Activated CD4-positive, CD25-positive, alpha-beta regulatory T cell treated with anti-CD3 and anti-CD28 coated beads, Interleukin-2, amount 50 U/mL, for 72 hours (primary cell): ENCODE measurements at regions not wholly inside any gene's neighbourhood (a gene's known extent, or its start where the extent isn't known, plus 50 kb on each side); places are given as distances from the start of the nearest gene placed in this dataset.
"Not testable (repeated sequence)": the region's sequence is repeated elsewhere in the genome, so short reads cannot be mapped to it uniquely, and the experiment has no call there.

Experiments used
- DNase-seq: peaks from one replicate; pipeline ENCODE4 v3.0.0; 2021

DNA sequence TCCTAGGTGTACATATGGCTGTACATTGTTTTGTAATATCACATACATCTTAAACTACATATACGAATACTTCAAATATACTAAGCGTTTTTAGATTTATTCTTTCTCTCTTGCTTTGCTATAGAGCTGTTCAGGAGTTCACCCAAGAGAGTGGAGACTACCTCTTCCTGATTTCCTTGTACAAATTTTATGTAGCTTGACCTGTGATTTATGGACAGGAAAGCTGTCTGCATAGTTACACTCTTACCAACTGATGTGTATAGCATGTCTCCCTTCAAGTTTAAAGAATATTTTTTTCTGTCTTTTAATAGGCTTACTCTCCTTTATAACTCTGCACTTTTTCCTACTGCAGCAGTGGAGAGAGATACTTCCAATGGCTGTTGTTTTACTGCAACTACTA, 428.7 kb downstream of the NDFIP2 start:
- DNase-seq: no peak

DNA sequence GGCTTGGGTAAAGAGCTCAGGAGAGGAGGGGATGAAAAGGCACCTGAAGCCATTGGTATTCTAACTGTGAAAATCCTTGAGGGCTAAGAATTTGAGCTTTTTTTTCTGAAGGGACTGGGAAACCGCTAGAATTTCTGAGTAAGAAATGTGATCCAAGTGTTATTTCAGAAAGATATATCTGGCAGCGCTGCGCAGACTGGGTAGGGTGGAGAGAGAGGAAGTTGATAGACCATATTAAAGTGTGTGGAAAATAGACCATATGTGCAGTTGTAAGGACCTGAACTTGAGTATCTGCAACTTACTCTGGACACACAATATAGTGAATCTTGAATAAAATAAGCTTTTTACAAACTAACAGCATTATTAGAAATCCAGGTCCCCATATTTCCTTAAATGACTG, 427.4 kb downstream of the NDFIP2 start:
- DNase-seq: no peak

DNA sequence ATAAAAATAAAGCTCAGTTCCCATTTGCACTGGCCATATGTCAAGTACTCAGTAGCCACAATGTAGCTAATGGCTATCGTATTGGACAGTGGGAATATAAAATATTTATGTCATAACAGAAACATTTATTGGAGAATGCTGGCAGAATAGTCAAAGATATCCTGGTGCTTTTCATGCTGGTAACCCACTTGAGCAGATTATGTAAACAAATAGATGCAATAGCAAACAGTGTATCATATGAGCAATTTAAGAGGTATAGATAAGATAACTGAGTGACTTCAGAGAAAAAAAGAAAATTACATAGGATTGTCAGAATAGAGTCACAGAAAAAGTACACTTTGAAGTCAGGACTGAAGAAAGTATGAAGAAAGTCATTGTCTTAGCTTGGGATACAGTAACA, 426.6 kb downstream of the NDFIP2 start:
- no peak for DNase-seq

DNA sequence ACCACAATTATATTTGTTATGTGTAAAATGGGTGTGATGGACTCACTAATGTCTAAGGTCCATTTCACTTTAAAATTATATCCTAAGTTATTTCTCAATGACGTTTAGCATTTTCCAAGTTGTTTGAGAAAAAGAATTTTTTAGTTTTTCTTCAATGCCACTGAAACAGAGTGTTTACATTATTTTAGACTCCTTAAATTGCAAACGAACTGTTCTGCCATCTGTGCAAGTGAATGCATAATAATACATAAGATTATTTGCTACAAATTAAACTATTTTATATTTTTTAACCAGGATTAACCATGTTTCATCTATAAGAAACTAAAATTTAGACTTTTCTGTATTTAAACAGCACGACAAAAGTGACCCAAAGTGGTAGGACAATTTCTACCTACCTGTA, 425.4 kb downstream of the NDFIP2 start:
- DNase-seq: no peak

DNA sequence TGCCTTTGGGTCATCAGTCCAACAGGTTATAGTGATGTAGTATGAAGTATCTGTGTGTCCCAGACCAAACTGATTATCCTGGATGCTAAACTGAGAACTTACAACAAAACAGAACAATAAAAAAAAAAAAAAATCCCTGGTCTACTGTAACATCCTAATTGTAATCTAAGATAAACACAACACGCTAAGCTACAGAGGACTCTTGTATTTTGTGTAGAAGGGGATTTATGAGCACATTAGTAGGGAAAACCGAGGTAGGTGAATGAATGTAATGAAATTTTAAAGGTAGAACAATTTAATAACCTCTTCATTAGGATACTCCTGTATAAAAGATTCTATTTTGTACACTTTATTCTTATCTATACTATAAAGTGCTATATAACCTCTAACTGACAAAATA, 424.1 kb downstream of the NDFIP2 start:
- DNase-seq: no peak

DNA sequence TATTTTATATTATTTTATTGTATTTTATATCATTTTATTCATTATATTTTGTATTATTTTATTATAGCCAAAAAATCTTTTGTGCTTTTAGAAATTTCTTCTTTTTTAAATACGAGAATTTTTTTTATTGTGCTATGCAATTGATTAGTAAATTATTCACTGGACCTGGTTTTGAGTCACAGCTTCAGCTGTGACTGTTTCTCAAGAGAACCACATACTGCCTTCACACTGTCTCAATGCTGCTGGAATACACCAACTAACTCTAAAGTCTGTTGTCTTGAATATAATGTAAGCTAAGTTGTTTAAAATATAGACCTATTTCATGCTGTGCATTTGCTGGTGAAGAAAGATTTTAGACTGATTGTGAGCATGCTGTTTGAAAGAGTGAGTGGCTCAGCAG, 423.6 kb downstream of the NDFIP2 start:
- no peak for DNase-seq

DNA sequence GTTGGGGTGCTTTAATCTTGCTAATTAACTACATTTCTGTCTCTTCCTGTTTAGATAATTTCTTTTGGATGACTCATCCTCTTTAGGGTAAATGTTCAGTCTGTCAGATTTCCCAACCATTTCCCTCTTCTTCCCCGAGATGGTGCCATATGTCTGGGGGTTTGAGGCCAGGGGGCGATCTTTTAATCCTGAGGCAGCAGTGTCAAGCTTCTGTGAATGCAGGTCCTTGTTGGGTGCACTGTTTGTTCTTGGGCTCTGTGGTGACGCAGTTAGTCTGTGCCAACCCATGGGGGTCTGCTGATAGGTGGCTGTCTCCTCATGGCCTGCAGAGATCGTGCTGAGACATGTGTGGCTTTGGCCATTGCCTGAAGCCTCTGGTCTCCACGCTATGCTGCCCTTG, 420.4 kb downstream of the NDFIP2 start:
- no peak for DNase-seq

DNA sequence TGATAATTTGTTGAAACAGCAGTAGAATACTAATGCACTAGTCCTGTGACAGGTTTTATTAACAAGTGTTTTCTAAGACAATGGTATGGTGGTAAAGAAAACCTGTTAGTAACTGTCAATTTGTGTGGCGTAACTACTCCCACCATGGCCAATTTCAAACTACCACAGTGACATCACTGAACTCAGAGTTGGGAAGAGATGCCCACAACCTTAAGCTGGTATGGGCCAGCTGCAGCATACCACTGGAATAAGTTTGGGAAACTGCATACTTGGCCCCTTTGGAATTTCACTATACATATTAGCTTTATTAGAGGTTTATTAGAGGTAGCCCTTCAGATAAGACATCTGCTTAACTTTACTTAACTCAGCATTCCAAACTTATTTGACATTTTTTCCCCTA, 419.4 kb downstream of the NDFIP2 start:
- no peak for DNase-seq

DNA sequence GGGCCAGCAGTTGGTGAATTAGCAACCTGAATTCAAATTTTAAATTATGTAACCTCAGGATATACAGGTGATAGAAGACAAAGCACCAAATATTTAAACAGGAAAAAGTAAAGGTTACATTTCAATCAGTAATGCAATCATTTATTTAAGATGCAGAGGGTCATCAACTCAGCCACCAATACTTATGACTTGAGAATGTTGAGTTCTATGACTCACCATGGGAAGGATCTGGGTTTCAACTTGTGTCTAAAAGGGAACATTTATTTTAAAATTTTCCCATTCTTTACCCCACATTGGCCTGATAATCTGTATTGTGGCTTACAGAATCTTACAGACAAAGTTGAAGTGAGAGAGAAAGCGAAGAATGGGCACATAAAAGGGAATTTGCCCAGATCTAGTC, 418.0 kb downstream of the NDFIP2 start:
- DNase-seq: no peak

DNA sequence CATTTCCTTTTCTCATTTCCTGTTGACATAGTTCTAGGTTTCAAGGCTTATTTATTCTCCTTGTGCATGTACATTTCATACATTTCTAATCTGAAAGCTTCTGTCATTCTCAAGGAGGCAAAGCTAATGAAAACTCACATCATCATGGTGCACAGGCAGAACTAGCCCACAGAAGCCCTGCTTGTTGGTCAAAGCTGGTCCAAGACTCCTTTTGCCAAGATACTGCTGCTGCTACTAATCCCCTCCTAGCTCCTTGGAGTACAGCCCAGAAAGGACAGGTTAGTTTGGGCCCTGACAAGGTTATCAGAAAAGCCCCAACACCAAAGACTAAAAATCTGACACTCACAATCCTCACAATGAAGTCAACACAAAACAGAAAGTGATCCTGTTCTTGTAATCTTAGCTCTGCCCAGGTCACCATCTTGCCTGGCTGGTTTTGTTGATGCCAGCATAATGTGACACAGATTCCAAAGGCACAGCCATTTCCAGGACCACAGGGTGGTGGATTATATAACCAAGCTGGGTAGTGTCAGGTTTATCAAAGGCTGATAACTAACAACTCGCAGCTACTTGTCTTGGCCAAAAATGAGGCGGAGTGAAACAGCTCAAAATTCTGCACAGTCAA, 417.4 kb downstream of the NDFIP2 start:
- no peak for DNase-seq

DNA sequence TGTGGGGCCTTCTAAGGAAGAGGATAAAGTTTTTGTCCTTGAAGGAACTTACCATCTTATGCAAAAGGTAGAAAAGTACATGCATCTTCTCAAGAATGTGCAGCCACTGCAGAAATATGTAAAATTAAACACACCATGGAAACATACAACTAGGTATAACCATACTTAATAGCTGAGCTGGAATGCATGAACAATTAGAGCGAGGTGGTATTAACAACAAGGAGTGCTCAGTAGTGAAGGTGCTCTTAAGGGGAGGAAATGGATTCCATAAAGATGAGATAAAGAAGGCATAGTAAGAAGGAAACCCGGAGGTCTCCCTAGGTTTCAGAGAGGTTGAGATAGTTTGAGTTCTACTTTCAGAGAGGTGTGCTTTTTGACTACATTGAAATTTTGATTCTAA, 415.9 kb downstream of the NDFIP2 start:
- DNase-seq: no peak

DNA sequence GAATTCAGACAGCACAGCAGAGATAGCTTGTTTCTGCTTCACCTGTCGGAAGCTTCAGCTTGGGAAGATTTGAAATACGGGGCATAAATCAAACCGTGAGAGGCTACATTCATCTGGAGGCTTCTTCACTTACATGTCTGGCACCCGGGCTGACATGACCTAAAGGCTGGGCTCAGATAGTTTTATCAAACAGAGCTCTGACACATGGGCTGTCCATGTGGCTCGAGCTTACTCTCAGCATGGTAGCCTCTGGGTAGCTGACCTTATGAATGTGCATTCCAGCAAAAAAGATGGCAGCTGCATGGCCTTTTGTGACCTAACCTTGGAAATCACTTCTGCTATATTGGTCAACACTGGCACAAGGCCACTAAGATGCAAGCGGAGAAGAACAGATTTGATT, 414.5 kb downstream of the NDFIP2 start:
- DNase-seq: no peak

DNA sequence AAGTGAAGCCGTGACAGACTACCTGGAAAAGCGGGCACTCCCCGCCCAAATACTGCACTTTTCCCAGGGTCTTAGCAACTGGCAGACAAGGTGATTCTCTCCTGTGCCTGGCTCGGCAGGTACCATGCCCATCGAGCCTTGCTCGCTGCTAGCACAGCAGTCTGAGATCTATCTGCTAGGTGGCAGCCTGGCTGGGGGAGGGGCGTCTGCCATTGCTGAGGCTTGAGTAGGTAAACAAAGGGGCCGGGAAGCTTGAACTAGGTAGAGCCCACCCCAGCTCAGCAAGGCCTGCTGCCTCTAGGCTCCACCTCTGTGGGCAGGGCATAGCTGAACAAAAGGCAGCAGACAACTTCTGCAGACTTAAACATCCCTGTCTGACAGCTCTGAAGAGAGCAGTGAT, 406.3 kb downstream of the NDFIP2 start:
- not testable (repeated sequence) for DNase-seq

DNA sequence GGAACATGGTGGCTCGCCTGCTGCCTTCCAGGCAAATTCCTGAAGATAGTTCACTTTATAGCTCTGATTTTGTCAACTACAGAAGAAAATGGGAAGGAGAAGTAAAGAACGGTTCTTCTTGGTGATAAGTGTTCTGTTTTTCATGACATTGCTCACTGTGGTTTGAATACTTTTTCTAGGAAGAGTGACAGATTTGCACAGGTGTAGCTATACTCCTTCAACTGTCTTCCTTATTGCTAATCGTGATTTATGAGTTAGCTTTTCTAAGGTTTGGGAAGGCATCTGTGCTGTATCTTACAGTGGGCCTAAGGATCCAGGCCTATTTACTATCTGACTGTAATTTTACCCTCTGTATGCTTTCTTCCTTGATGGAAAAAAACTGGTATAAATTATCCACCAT, 405.6 kb downstream of the NDFIP2 start:
- DNase-seq: no peak

DNA sequence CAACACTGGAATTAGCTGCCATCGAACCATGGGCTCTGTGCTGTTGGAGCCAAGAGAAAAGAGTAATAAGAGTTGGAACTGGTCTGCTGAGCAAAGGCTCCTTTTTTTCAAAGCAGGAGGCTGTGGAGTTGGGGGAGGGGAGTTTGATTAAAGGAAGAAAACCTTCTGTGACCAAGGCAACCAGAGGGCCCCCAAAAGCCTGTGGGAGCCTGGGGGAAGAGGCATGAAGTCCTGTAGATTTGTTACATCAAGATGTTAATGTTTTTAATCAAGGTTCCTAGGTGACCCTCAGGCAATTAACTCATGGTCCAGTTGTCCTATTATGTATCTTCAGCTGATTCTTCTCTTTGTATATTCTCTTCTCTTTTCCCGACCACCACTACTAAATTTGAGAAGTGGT, 403.9 kb downstream of the NDFIP2 start:
- no peak for DNase-seq

DNA sequence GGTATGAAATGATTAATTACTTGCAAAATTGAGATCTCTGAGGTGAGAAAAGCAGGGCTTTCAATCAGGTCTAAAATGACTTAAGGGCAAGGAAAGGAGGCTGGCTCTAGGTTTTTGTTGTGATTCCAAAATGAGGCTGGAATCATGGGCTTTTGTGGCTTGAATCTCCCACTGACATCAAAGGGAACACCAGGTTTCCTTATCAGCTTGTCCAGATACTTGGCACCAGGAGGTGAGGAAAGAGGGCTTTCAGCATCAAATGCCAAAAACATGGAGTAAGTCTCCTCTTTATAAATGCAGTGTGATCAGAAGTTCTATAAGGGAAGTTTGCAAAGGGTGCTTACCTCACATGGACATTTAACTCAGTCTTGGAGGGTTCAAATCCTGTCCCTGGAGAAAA, 402.3 kb downstream of the NDFIP2 start:
- no peak for DNase-seq

DNA sequence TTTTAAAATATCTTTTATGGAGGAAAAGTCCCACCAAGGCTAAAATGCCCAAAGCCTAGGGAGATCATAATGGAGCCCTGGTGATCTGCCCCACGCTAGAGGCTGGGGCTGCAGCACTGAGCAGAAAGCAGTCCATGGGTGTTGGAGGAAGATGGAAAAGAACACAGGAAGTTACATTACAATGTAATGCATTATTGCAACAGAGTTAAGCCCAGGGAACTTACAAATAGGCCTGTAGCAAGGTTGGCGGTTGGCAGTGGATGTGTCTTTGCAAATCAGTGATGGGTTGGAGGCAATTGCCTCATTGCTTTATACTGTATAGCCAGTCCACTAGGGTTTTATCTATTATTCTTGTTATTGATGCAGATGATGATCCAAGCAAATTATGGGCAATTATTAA, 399.9 kb downstream of the NDFIP2 start:
- DNase-seq: no peak

DNA sequence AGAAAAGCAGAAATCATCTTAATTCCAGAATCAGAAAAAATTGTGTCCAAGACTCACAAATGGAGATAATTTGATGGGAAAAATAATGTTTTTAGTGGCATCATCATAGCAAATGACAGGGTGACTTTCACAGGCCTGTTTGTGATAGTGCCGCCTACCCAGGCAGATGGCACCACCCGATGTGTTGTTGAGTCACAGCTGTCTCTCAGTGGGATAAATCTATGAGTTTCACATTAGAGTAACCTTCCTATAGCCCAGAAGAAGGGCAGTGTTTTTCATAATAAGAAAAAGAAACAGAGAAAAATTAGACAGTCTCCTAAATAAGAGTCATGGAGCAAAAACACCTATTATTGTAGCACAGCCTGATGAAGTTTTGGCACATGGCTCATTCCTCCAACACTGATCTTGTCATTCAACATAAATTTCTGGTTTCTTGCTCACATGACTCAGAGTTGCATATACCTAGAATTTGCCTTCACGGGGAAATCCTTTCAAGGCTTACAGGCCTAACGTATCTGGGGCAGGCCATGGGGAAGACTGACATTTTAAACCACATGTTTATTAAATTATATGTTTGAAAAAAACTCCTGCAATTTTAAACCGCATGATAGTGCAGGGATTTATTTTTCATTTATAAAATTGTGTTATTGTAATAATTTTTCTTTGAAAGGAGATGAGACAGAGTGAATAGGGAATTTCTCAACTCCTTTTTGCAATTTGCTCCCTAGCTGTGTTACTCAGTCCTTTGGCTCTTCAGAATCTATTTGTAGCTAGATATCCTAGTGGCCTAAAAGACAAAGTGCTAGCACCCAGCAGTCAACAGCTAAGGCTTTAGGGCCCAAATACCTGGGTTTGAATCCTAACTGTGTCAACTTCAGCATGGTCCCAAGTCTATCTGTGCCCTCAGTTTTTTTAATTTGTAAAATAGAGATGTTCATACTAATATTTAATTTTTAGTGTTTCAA, 393.7 kb downstream of the NDFIP2 start:
- no peak for DNase-seq

DNA sequence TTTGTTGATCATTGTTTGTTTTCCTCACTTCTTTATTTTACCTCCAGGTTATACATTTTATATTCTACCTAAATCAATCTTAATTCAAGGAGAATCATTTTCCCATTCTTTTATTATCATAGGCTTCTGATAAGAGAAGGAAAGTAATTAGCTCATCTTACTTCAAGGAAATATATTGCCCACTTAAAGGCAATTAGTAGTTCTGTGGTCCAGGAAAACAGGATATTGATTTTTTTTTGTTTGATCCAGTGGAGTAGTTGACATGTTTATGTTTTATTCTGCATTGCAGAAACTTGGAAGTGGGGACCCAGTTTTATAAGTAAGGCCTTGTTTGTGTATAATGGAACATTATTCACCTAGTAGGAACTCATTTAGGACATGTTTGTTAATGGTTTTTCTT, 390.6 kb downstream of the NDFIP2 start:
- DNase-seq: no peak

DNA sequence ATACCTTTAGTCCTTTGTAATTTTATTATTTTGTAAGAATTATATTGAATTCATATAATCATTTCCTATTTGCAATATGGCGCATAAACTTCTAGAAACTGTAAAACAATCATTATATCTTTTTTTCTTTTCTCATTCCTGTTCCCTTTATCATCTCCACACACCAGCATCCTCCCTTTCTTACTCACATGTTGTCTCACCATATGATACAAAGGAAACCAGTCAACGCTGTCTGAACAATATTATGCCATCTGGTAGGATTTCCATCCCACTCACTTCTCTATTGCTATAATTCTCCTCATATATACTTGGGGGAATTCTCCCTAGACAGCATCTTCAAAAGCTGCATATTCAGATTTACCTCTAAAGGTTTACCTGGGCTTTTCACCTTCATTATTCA, 389.8 kb downstream of the NDFIP2 start:
- DNase-seq: no peak

DNA sequence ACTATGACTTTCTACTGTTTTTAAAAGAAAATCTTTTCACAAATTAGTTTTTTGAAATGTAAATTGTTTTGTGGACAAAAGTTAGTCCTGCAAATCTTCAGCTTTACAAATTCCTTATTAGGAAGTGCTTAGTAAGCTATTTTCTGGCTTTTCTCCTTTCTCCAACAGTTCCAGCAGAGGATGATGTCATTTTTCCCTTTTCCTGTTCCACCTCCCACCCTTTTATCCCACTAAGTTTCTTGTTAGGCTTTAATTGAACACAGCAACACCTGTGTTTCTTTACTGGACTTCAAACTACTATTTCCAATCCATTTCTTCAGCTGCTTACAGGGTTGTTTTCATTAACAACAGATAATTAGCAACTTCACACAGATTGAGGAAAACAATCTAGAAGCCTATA, 389.2 kb downstream of the NDFIP2 start:
- DNase-seq: no peak

DNA sequence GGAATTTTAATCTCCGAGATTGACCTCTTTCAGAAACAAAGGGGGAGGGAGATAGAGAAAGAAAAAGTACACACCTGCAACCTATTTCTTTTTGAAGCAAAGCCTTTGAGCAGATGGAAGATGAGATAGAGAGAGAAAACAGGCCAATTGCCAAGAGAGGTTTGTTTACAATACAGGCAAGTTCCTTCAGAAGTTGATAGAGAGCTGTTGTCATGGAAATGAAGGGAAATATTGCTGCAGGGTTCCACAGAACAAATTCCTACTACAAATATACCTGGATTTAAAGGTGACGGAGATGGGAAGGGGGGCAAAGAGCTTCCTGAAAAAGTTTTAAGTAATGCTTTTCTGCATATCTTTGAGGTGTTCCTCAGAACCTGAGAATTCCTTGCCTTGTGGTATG, 388.4 kb downstream of the NDFIP2 start:
- DNase-seq: no peak

DNA sequence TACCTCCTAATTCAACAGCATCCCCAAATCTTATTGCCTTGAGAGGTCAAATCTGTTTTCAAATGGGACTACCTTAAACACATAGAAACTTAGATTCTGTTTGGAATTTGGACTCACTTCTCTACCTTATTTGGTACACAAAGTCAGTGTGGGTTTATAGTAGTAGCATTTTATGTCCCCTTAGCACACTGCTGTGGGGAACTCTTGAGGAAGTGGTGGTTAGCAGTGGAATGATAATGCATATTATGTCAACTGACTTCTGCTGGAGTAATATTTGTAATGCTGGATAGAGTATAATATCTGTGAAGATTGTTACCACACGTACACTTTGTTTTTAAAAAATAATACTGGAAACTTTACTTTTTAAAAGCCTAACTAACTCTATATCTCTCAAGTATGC, 386.3 kb downstream of the NDFIP2 start:
- DNase-seq: no peak

DNA sequence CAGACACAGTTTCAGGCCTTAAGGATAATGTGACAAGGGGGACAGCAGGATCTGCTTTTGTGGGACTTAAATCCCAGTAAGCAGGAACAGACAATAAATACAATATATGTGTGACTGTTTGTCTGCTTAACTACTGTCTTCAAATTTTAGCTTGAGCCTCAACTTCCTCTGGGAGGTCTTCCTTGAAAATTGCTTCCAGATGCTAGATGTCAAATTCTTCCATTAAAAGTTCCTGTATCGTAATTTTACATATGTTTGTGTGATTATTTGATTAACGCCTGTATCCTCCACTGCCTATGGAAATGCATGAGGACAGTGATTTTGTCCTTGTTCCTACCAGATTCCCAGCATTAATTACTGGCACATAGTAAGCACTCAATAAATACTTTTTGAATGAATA, 385.5 kb downstream of the NDFIP2 start:
- DNase-seq: no peak

DNA sequence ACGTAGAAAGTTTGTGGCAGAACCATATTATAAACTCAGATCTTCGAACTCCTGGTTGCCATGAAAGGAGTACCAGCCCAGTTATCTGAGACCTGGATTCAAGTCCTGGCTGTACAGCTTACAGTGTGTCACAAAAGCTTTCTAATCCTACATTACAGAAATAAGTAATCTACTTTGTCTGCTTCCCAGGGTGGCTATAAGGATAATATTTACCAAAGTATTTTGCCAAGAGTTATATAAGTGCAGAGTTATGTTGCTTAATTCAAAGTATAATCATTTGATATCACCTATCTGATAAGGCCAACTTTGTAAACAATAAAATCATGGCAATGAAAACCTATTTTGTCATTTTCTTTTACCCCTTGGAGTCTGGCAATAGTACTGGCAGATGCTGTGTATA, 381.6 kb downstream of the NDFIP2 start:
- no peak for DNase-seq
